ENCODE measurements at regions not wholly inside any gene's neighbourhood (a gene's known extent, or its start where the extent isn't known, plus 50 kb on each side); places are given as distances from the start of the nearest gene placed in this dataset.

GRCh38 chr10:75335191-75335590, 66.4 kb downstream of the ZNF503 start (continued):
- TF ChIP-seq CTCF (IDR thresholded peaks at IDR 0.05) (no peak), GRHL2 (CRISPR knock-in tag; IDR thresholded peaks at IDR 0.05; ENCODE audit: insufficient replicate concordance, severe bottlenecking) (no peak), IRF2 (CRISPR knock-in tag; IDR thresholded peaks at IDR 0.05; ENCODE audit: borderline replicate concordance, low read depth) (no peak), ZNF416 (CRISPR knock-in tag; IDR thresholded peaks at IDR 0.05) (no peak), ZMAT4 (CRISPR knock-in tag; IDR thresholded peaks at IDR 0.05) (no peak), AFF4 (CRISPR knock-in tag; IDR thresholded peaks at IDR 0.05; ENCODE audit: borderline replicate concordance) (no peak), NFYB (CRISPR knock-in tag; conservative IDR thresholded peaks at IDR 0.05; ENCODE audit: low read depth) (no peak), ZNF219 (CRISPR knock-in tag; IDR thresholded peaks at IDR 0.05; ENCODE audit: borderline replicate concordance) (no peak), ERG (CRISPR knock-in tag; IDR thresholded peaks at IDR 0.05) (no peak), HMGXB4 (CRISPR knock-in tag; IDR thresholded peaks at IDR 0.05) (no peak)

GRCh38 chr10:75334720-75335119, 66.8 kb downstream of the ZNF503 start:
- ChIA-PET POLR2A (no interaction called here), CTCF (no interaction called here)
- no peak overlapping the region for H3K4me3 Mint-ChIP-seq
- no peak for ATAC-seq
- H3K4me1 Mint-ChIP-seq, result no peaks in the 10 kb centered on the region
- no peak overlapping the region for H3K27ac Mint-ChIP-seq
- TF ChIP-seq ELF4 (CRISPR knock-in tag; IDR thresholded peaks at IDR 0.05; ENCODE audit: low read depth) (no peak), FOXK1 (CRISPR knock-in tag; IDR thresholded peaks at IDR 0.05) (no peak), CREM (CRISPR knock-in tag; IDR thresholded peaks at IDR 0.05) (no peak), USF2 (CRISPR knock-in tag; IDR thresholded peaks at IDR 0.05) (no peak), FOXP4 (CRISPR knock-in tag; IDR thresholded peaks at IDR 0.05) (no peak), ZNF512 (CRISPR knock-in tag; IDR thresholded peaks at IDR 0.05; ENCODE audit: borderline replicate concordance) (no peak), GABPB1 (CRISPR knock-in tag; IDR thresholded peaks at IDR 0.05) (no peak), ZNF219 (CRISPR knock-in tag; IDR thresholded peaks at IDR 0.05; ENCODE audit: borderline replicate concordance) (no peak), FOXJ3 (CRISPR knock-in tag; IDR thresholded peaks at IDR 0.05; ENCODE audit: borderline replicate concordance) (no peak), TCF7 (CRISPR knock-in tag; IDR thresholded peaks at IDR 0.05; ENCODE audit: low read depth) (no peak)
- H3K27me3 Mint-ChIP-seq (ENCODE audit: low read depth), result peaks cover 10% of the 10 kb centered on the region; the same call in 1 of the 2 replicates
- peaks cover 13% of the 10 kb centered on the region for H3K36me3 Mint-ChIP-seq
- no peak for DNase-seq (ENCODE audit: low spot score)
- H3K9me3 Mint-ChIP-seq, result peaks cover 31% of the 10 kb centered on the region
